Mesenchymal stem cell (in vitro differentiated cells and primary cell): ENCODE measurements at regions not wholly inside any gene's neighbourhood (a gene's known extent, or its start where the extent isn't known, plus 50 kb on each side); places are given as distances from the start of the nearest gene placed in this dataset.

Experiments
- DNase-seq: peaks from one replicate; pipeline ENCODE4 v3.0.0-alpha.2; 2013
- H2AFZ ChIP-seq: one replicate; pipeline ENCODE4 v1.6.1; 2013; ENCODE audit warnings: low read depth, mild to moderate bottlenecking, control low read depth, inconsistent platforms, low read length, moderate library complexity
- H2AK5ac ChIP-seq: 2 replicates; pipeline ENCODE4 v1.6.1; 2013; ENCODE audit warnings: low read length, moderate library complexity, mild to moderate bottlenecking, inconsistent platforms; ENCODE audit not compliant: severe bottlenecking
- H2BK120ac ChIP-seq: one replicate; pipeline ENCODE4 v1.6.1; 2013; ENCODE audit warnings: low read depth, mild to moderate bottlenecking, inconsistent platforms, low read length, moderate library complexity
- H2BK12ac ChIP-seq, 2 experiments: one replicate each; pipeline ENCODE4 v1.6.1; 2013; ENCODE audit warnings: inconsistent platforms in 2 of 2, low read length in 2 of 2, mild to moderate bottlenecking in 2 of 2, moderate library complexity in 2 of 2, control low read depth in 1 of 2
- H2BK15ac ChIP-seq: one replicate; pipeline ENCODE4 v1.6.1; 2013; ENCODE audit warnings: mild to moderate bottlenecking, low read depth, inconsistent platforms; ENCODE audit not compliant: poor library complexity, severe bottlenecking
- H2BK5ac ChIP-seq: 2 replicates; pipeline ENCODE4 v1.6.1; 2013; ENCODE audit warnings: low read depth, mild to moderate bottlenecking, low read length, control low read depth, inconsistent platforms; ENCODE audit not compliant: poor library complexity, severe bottlenecking
- H3K14ac ChIP-seq, 2 experiments: one replicate each; pipeline ENCODE4 v1.6.1; 2013; ENCODE audit warnings: inconsistent platforms in 2 of 2, low read length in 2 of 2, control low read depth in 1 of 2, mild to moderate bottlenecking in 1 of 2, moderate library complexity in 1 of 2
- H3K18ac ChIP-seq, 2 experiments: one replicate each; pipeline ENCODE4 v1.6.1; 2013; ENCODE audit warnings: inconsistent platforms in 2 of 2, low read length in 2 of 2, control low read depth in 1 of 2, low read depth in 1 of 2, mild to moderate bottlenecking in 1 of 2
- H3K23ac ChIP-seq, 2 experiments: one replicate each; pipeline ENCODE4 v1.6.1; 2013; ENCODE audit warnings: inconsistent platforms in 2 of 2, low read length in 2 of 2, mild to moderate bottlenecking in 2 of 2, moderate library complexity in 2 of 2, control low read depth in 1 of 2
- H3K27ac ChIP-seq: 2 replicates; pipeline ENCODE4 v1.5.1; 2013; ENCODE audit warnings: mild to moderate bottlenecking, moderate library complexity, low read length, control low read depth, inconsistent platforms; ENCODE audit not compliant: poor library complexity, severe bottlenecking
- H3K27me3 ChIP-seq, 2 experiments: 2 replicates each; pipeline versions ENCODE4 v1.6.1 to v1.7.0; 2013; ENCODE audit warnings: low read length in 2 of 2, mild to moderate bottlenecking in 2 of 2, moderate library complexity in 2 of 2, control low read depth in 1 of 2, inconsistent platforms in 1 of 2; ENCODE audit not compliant: control insufficient read depth in 1 of 2, insufficient read depth in 1 of 2
- H3K36me3 ChIP-seq, 2 experiments: 2 replicates each; pipeline versions ENCODE4 v1.6.1 to v1.7.0; 2013; ENCODE audit warnings: low read length in 2 of 2, control low read depth in 1 of 2, inconsistent platforms in 1 of 2, low read depth in 1 of 2, mild to moderate bottlenecking in 1 of 2; ENCODE audit not compliant: insufficient read depth in 2 of 2, control insufficient read depth in 1 of 2
- H3K4ac ChIP-seq, 2 experiments: one replicate each; pipeline ENCODE4 v1.6.1; 2013; ENCODE audit warnings: inconsistent platforms in 2 of 2, low read length in 2 of 2, mild to moderate bottlenecking in 2 of 2, moderate library complexity in 2 of 2, control low read depth in 1 of 2, low read depth in 1 of 2
- H3K4me1 ChIP-seq: 2 replicates; pipeline ENCODE4 v1.6.1; 2013; ENCODE audit warnings: low read depth, low read length, control low read depth; ENCODE audit not compliant: control insufficient read depth, insufficient read depth
- H3K4me2 ChIP-seq: 2 replicates; pipeline ENCODE4 v1.6.1; 2013; ENCODE audit warnings: low read length, mild to moderate bottlenecking, inconsistent platforms; ENCODE audit not compliant: poor library complexity, severe bottlenecking
- H3K4me3 ChIP-seq, 2 experiments: 2 replicates each; pipeline versions ENCODE4 v1.5.1 to v1.7.0; 2013; ENCODE audit warnings: low read length in 2 of 2, mild to moderate bottlenecking in 2 of 2, control low read depth in 1 of 2, low read depth in 1 of 2; ENCODE audit not compliant: insufficient read depth in 1 of 2
- H3K79me1 ChIP-seq: replicated peaks from 2 replicates; pipeline ENCODE4 v1.6.1; 2013; ENCODE audit warnings: mild to moderate bottlenecking, control low read depth, low read length, inconsistent platforms; ENCODE audit not compliant: poor library complexity, severe bottlenecking
- H3K9ac ChIP-seq: 2 replicates; pipeline ENCODE4 v1.7.0; 2013; ENCODE audit warnings: mild to moderate bottlenecking, low read length, moderate library complexity
- H3K9me3 ChIP-seq: 2 replicates; pipeline ENCODE4 v1.7.0; 2013; ENCODE audit warnings: mild to moderate bottlenecking, low read length; ENCODE audit not compliant: control insufficient read depth
- H4K8ac ChIP-seq: one replicate; pipeline ENCODE4 v1.6.1; 2013; ENCODE audit warnings: inconsistent platforms, mild to moderate bottlenecking, low read length, moderate library complexity
- H4K91ac ChIP-seq: one replicate; pipeline ENCODE4 v1.6.1; 2013; ENCODE audit warnings: mild to moderate bottlenecking, low read length, inconsistent platforms
- WGBS: methylation state at CpG from one replicate; pipeline ENCODE4 v1.1.7; 2013; ENCODE audit warnings: mixed read lengths; 5-methylcytosine and 5-hydroxymethylcytosine counted together

DNA sequence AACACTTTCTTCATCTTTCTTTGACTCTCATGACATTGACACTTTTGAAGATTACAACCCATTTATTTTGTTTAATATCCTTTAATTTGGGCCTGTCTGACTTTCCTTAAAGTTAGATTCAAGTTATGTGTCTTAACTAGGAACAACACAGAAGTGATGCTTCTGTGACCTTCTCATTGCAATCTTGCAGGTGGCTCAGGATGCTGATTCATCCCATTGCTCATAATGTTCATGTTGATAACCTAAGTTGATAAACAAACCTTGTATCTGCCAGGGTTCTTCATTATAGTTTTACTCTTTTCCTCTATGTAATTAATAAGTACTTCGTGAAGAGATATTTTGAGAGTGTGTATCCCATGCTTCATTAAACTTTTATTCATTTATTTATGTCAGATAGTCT is 107.2 kb upstream of the SHB start:
- H2BK15ac ChIP-seq: no peak overlapping the region
- H3K18ac ChIP-seq: no peak overlapping the region
- no CpG with 5 or more reads among the region's 1 CpG for WGBS
- H2BK120ac ChIP-seq: no peak overlapping the region
- no peak overlapping the region for H4K91ac ChIP-seq
- peaks cover 3% of the 10 kb centered on the region for H3K9me3 ChIP-seq
- no peak overlapping the region for H4K8ac ChIP-seq
- H3K4me3 ChIP-seq: no peak overlapping the region
- no peak overlapping the region for H3K4me2 ChIP-seq
- no peak overlapping the region for H3K27ac ChIP-seq
- H3K36me3 ChIP-seq: no peaks in the 10 kb centered on the region
- no peak overlapping the region for H3K9ac ChIP-seq
- no peak overlapping the region for H2BK5ac ChIP-seq
- no peak for DNase-seq
- H2AK5ac ChIP-seq: no peak overlapping the region
- H3K79me1 ChIP-seq: no peaks in the 10 kb centered on the region
- H3K27me3 ChIP-seq: no peaks in the 10 kb centered on the region
- H3K14ac ChIP-seq: no peak overlapping the region
- no peak overlapping the region for H2BK12ac ChIP-seq
- H2AFZ ChIP-seq: no peak overlapping the region
- H3K23ac ChIP-seq: no peak overlapping the region
- peaks cover 12% of the 10 kb centered on the region for H3K4me1 ChIP-seq
- H3K4ac ChIP-seq: no peak overlapping the region

DNA sequence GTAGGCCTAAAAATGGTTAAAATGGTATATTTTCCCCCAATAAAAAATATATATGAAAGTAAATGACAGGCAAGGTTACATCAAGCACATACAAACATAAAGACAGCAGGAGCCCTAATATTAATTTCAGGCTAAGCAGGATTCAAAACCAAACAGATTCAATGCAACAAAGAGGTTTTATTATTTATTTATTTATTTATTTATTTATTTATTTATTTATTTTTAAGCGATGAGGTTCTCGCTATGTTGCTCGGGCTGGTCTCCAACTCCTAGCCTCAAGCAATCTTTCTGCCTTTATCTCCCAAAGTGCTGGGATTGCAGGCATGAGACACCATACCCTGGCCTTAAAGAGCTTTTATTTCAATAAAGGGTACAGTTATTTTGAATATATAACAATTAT is 106.4 kb upstream of the SHB start:
- Histone ChIP-seq H3K27me3 (no peaks in the 10 kb centered on the region), H3K27ac (no peak overlapping the region), H3K9me3 (peaks cover 8% of the 10 kb centered on the region), H2BK15ac (no peak overlapping the region), H4K8ac (no peak overlapping the region), H3K23ac (no peak overlapping the region), H2BK120ac (no peak overlapping the region), H3K4ac (no peak overlapping the region), H2AK5ac (no peak overlapping the region), H3K79me1 (no peaks in the 10 kb centered on the region), H3K4me3 (no peak overlapping the region), H3K18ac (no peak overlapping the region), H2AFZ (no peak overlapping the region), H2BK12ac (no peak overlapping the region), H3K9ac (no peak overlapping the region), H4K91ac (no peak overlapping the region), H2BK5ac (no peak overlapping the region), H3K36me3 (no peaks in the 10 kb centered on the region), H3K4me2 (no peak overlapping the region), H3K14ac (no peak overlapping the region), H3K4me1 (peaks cover 9% of the 10 kb centered on the region)
- WGBS: 97% methylated on average over 3 of the region's 3 CpGs
- DNase-seq: no peak

DNA sequence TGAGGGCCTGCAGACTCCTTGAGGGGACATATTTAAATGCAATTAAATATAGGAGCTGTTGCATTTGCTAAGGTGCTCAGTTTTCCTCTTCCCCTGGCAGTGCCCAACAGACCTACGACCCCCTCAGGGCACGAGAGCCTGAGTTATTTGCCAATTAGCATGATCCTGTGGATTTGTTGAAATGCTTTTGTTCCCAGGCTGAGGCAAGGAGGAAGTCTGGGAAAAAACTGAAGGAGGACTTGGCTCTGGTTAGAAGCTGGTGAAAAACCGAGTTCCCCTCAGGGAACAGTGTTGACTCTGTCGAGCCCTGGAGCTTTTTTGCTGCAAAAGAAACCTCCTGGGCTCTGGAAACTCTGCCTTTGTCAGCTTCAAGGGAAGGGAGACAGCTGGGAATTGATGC is 103.6 kb upstream of the SHB start:
- H3K4me1 ChIP-seq: peaks cover 1% of the 10 kb centered on the region
- no peak for DNase-seq
- no peak overlapping the region for H2BK12ac ChIP-seq
- no peak overlapping the region for H2AFZ ChIP-seq
- H3K14ac ChIP-seq: no peak overlapping the region
- H3K4me2 ChIP-seq: no peak overlapping the region
- peaks cover 22% of the 10 kb centered on the region for H3K9me3 ChIP-seq
- H3K23ac ChIP-seq: no peak overlapping the region
- no peaks in the 10 kb centered on the region for H3K36me3 ChIP-seq
- no peaks in the 10 kb centered on the region for H3K27me3 ChIP-seq
- H2BK15ac ChIP-seq: no peak overlapping the region
- no peak overlapping the region for H2AK5ac ChIP-seq
- no peak overlapping the region for H3K9ac ChIP-seq
- no peak overlapping the region for H3K27ac ChIP-seq
- H3K4ac ChIP-seq: no peak overlapping the region
- H3K4me3 ChIP-seq: no peak overlapping the region
- H2BK120ac ChIP-seq: peak overlapping the region; percentile 19
- H3K18ac ChIP-seq: no peak overlapping the region
- 63% methylated on average over 4 of the region's 4 CpGs for WGBS
- H4K91ac ChIP-seq: no peak overlapping the region
- H3K79me1 ChIP-seq: no peaks in the 10 kb centered on the region
- H2BK5ac ChIP-seq: no peak overlapping the region
- no peak overlapping the region for H4K8ac ChIP-seq

GRCh38 chr9:38171926-38172325 is 102.9 kb upstream of the SHB start:
- Histone ChIP-seq H3K9me3 (peaks cover 22% of the 10 kb centered on the region), H2AK5ac (no peak overlapping the region), H2BK5ac (no peak overlapping the region), H3K18ac (no peak overlapping the region), H3K27me3 (no peaks in the 10 kb centered on the region), H2BK120ac (no peak overlapping the region), H3K23ac (no peak overlapping the region), H4K91ac (no peak overlapping the region), H3K79me1 (no peaks in the 10 kb centered on the region), H3K9ac (no peak overlapping the region), H3K4me2 (no peak overlapping the region), H3K4ac (no peak overlapping the region), H3K14ac (no peak overlapping the region), H2BK12ac (no peak overlapping the region), H3K4me1 (no peaks in the 10 kb centered on the region), H2AFZ (no peak overlapping the region), H3K27ac (no peak overlapping the region), H4K8ac (no peak overlapping the region), H3K4me3 (no peak overlapping the region), H3K36me3 (no peaks in the 10 kb centered on the region), H2BK15ac (no peak overlapping the region)
- no peak for DNase-seq
- WGBS: 97% methylated on average over 2 of the region's 3 CpGs
